HG02943 (cell line): ENCODE measurements at regions not wholly inside any gene's neighbourhood (a gene's known extent, or its start where the extent isn't known, plus 50 kb on each side); places are given as distances from the start of the nearest gene placed in this dataset.
"Not testable (repeated sequence)": the region's sequence is repeated elsewhere in the genome, so short reads cannot be mapped to it uniquely, and the experiment has no call there.

Experiments used
- ATAC-seq: cut with Tn5 transposase; IDR thresholded peaks from one replicate; pipeline ENCODE4 v1.9.1; 2021; ENCODE audit warnings: mild to moderate bottlenecking, low read depth, moderate library complexity; ENCODE audit not compliant: unreplicated experiment

- ATAC-seq = no peak
These were observed 229.1 kb upstream of the OR4E1 start for GRCh38 chr14:21902561-21903181.

GRCh38 chr14:21894898-21895194, 221.2 kb upstream of the OR4E1 start:
- not testable (repeated sequence) for ATAC-seq

GRCh38 chr14:21894003-21894897, 220.6 kb upstream of the OR4E1 start:
- no peak for ATAC-seq

DNA sequence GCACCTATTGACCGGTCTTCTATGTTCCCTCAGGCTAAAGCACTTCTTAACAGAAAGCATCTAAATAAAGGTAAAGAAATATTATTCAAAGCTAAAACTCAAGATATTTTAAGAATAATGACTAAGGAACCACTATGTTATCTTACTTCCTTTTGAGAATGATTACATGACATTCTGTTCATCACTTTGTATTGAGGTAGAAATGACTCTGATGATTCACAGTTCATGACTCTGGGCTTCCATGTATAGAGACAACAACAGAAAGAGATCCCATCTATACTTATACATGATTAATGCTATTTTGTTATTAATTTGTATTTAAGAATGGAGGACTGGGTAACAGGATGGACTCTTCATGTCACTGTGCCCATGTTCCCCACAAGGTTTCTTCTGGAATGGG, 218.3 kb upstream of the OR4E1 start:
- no peak for ATAC-seq

DNA sequence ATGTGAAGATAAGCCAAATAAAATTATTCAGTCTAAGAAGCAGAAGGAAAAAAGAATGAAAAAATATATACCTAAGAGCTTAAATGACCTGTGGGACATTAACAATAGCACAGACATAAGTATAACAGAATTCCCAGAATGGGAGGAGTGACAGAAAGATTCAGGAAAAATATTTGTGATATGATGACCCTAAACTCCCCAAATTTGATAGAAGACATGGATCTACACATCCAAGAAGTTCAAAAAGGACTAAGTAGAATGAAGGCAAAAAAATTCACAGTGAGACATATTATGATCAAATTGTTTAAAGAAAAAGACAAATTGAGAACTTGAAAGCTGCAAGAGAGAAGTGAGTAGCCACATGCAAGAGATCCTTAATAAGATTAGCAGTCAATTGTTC, 211.4 kb upstream of the OR4E1 start:
- ATAC-seq = no peak

- ATAC-seq = no peak
These were observed 208.6 kb upstream of the OR4E1 start for GRCh38 chr14:21882226-21882625.

DNA sequence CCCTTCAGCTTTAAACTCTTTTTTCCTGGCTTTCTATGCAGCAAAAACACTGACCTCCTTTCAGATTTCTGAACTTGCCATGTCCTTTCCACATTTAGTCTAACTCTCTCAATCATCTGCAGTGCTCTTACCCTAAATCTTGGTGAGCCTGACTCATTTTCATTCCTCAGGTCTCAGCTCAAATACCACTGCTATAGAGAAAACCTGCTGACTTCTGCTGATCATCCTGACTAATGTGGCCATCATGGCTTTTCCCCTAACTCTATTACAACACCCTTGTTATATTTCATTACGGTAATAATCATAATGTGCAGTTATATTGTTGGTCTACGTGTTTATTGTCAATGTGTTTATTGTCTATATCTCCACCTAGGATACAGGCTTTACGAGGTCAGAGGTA, 207.3 kb upstream of the OR4E1 start:
- no peak for ATAC-seq

DNA sequence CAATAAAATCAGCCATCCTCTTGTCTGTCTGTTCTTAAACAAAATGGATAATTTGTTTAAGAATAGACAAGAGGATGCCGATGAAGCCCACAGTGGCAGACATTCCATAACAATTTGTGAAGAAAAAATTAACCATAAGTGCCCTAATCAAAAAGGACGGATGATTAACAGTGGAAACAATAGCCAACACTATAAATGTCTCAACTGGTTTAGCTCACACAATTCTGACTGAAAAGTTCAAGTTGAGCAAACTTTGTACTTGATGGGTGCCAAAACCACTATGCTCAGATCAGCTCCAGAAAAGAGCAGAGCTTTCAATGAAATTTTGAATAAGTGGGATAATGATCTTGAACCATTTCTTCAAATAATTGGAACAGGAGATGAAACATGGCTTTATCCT, 202.2 kb upstream of the OR4E1 start:
- ATAC-seq = no peak

GRCh38 chr14:21874946-21875345, 201.3 kb upstream of the OR4E1 start:
- ATAC-seq = no peak

GRCh38 chr14:21874167-21874566, 200.5 kb upstream of the OR4E1 start:
- no peak for ATAC-seq

GRCh38 chr14:21868442-21869046, 194.9 kb upstream of the OR4E1 start:
- no peak for ATAC-seq

DNA sequence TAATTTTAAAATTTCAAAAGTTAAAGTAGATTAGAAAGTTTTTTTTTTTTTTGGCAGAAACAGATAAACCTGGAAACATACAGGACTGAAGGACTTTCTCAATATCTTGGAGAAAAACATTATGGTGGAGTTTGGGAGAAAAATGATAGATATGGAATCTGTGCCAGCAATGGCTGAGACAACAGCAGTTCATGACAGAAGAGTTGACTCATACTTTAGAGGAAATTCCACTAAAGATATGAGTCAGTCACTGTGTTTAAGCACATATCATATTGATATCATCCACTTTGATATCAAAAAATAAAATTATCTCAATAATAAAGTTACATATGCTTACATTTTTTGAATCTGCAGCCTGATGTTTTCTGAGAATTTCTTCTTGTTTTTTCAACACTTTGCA, 193.9 kb upstream of the OR4E1 start:
- no peak for ATAC-seq

DNA sequence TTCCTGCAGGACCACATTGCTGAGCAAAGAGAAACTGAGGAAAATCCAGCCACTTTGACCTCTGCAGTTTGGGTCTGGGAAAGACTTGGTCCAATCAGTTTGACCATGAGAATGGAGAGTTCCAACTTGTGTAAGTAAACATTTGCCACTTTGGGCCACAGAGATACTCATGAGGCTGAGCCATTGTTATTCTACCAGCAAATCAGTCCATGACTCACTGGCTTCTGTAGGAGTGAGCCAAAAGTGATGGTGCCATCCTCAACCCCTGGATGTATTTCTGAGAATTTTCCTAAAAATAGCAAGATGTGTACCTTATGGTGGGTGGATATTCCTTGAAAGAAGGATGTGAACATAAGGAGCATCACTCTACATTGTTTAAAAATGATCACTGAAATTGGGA, 192.9 kb upstream of the OR4E1 start:
- ATAC-seq = no peak

- no peak for ATAC-seq
These were observed 189.7 kb upstream of the OR4E1 start for GRCh38 chr14:21863289-21863688.

- ATAC-seq = no peak
These were observed 187.5 kb upstream of the OR4E1 start for GRCh38 chr14:21861153-21861552.

DNA sequence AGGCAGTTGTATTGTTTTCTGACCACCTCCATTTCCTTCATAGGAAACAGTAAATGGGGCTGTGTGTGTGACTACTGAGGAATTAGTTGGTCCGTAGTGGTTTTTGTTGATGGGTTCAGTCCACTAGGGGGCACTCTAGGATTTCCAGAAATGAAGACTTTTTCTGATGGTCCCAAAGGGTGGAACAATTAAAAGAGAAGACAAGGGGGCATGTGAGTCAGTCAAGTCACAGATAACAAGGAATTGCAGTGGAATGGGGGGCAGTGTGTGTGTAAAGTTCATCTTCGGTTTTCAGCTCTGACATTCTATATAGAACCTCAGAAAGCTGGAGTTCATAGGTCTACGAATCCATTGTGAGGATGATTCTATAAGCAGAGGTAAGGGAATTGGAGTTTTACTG, 186.6 kb upstream of the OR4E1 start:
- no peak for ATAC-seq

DNA sequence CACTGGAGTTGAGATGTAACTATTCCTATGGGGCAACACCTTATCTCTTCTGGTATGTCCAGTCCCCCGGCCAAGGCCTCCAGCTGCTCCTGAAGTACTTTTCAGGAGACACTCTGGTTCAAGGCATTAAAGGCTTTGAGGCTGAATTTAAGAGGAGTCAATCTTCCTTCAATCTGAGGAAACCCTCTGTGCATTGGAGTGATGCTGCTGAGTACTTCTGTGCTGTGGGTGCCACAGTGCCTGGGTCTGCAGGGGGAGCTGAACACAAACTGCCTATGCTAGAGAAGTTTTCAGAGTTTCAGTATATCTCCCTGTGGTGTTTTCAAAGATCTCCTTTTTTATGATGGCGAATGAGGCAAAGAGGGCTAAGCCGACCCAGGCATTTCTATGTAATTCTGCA, 179.2 kb upstream of the OR4E1 start:
- no peak for ATAC-seq

DNA sequence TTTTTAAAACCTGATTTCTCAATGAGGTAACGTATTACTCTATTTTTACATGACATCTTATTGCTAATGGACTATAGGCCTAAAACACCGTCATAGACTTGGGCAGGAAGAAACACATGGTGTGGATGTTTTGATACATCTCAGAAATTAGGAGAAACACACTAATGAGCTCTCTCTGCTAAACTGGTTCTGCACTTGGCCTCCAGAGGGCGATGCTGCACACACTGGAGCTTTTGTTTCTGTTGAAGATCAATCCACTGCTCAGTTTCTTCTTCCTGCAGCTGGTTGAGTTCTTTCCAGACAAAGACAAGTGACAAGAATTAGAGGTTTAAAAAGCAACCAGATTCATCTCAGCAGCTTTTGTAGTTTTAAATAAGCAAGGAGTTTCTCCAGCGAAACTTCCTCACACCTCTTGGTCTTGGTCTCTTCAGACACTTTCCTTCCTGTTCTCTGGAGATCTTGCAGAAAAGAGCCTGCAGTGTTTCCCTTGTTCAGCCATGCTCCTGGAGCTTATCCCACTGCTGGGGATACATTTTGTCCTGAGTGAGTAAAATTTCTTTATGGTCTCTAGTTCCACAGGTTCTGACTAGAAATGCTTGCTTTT, 178.5 kb upstream of the OR4E1 start:
- no peak for ATAC-seq

GRCh38 chr14:21846902-21847301, 173.3 kb upstream of the OR4E1 start:
- not testable (repeated sequence) for ATAC-seq

- ATAC-seq = no peak
These were observed 172.7 kb upstream of the OR4E1 start for GRCh38 chr14:21846227-21846885.

GRCh38 chr14:21840765-21841164, 167.1 kb upstream of the OR4E1 start:
- ATAC-seq = no peak
